A172 (cell line): ENCODE measurements at regions not wholly inside any gene's neighbourhood (a gene's known extent, or its start where the extent isn't known, plus 50 kb on each side); places are given as distances from the start of the nearest gene placed in this dataset.

Experiments
- DNase-seq: peaks from one replicate; pipeline ENCODE4 v3.0.0-alpha.2; 2015; ENCODE audit warnings: low spot score

DNA sequence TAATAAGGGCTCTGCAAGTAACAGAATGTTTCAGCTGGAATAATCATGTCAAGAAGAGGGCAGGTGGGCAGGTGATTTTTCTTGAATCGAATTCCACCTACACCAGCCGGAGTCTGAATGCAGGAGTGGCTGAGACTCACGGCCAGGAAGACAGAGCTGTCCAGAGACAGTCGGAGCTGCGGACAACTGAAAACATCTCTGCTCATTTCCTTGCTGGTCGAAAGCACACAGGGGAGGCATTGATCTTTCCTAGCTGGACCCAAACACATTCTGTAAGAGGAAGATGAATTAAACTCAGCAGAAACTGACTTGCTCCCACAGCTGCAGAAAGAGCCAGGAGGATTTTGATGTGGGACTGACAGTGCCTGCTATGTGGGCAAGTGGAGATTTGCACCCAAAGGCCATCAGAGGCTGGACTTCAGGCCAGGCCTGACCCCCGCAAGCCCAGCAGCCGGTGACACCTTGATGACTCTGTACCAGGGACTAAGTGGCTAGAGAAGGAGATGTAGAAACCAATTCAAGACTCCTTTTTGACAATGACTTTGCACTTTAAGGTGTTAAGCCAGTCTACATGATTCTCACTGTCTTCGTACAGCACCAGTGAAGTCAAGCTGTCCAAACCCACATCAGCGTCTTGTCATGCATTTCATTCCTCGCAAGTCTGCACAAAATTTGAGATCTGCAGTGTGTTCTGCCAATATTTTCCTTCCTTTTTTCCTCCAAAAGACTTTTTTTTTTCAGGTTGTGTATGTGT is 169.4 kb downstream of the TEX36 start:
- DNase-seq: no peak

DNA sequence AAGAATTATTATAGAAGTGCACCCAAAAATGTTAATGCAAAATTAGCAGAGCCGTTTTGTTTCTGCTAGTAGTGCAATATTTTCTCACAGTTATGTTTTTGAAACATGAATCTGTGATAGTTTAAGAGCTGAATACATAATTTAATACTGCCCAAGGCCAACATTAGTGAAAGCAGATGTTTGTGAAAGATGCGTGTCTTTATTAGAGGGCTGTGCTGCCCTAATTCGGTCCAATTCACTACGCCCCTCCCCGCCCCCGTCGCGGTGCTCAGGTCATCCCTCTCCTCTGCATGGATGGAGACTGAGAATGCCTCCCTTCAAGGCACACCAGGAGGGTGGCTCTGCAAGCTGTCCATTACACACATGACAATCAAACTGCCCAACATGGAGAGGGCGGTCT is 172.0 kb downstream of the TEX36 start:
- DNase-seq: no peak

GRCh38 chr10:125505648-125506047 is 177.3 kb downstream of the TEX36 start:
- no peak for DNase-seq

DNA sequence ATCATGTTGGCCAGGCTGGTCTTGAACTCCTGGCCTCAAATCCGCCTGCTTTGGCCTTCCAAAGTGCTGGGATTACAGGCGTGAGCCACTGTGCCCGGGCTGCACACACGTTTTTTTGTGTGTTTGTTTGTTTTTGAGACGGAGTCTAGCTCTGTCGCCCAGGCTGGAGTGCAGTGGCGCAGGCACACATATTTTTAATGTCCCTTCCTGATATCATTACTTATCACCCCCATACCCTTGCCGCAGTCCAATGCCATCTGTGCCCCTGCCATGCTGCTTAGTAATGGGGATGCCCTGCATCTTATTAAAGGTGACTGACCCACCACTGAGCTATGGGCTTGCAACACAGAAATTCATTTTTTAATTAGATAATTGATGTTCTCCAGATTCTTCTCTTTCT is 180.7 kb downstream of the TEX36 start:
- no peak for DNase-seq

DNA sequence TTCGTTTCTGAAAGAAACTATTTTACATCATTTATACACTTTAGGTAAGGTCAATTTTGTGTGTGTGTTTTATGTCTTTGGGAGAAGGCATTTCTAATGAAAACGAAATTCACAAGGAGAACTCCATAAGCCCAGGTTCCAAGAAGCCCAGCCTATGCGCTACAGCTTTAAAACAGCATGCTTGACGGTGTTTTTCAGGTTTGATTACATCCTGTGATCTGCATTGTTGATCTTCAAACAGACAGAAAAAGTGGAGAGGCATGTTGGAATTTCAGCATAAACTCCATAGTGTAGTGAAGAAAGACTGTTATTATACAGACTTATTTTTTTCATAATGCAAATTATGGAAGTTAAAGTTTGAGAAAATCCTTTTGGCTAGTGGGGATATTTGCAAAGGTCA is 187.6 kb downstream of the TEX36 start:
- no peak for DNase-seq

DNA sequence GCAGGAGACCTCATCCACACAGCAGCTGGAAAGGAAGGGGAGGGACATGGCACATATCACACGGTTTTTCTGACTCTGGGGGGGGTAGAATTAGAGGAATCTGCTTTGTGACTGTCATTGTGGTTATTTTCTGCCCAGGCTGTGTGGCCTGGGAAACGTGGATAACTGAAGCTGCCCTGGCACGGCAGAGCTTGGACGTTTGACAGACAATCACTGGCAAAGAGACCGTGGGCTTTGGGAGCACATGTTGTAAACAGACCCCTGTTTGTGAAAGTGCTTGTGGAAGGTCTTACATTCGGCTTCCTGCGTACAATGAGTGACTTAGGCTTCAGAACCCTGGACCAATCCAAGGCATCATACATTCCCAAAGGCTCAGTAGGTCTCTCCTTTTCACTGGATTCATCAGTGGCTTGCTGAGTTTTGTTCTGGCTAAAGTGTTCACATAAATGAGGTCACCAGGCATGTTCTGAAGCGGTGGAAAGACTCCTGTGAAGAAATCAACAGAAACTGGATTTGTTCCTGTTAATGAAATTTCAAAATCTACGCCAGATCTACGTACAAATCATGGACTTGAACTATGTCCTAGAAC is 188.2 kb downstream of the TEX36 start:
- no peak for DNase-seq

- DNase-seq: no peak
Observed at GRCh38 chr10:125491381-125491780, 191.6 kb downstream of the TEX36 start.

GRCh38 chr10:125489731-125490130 is 193.2 kb downstream of the TEX36 start:
- DNase-seq: no peak

DNA sequence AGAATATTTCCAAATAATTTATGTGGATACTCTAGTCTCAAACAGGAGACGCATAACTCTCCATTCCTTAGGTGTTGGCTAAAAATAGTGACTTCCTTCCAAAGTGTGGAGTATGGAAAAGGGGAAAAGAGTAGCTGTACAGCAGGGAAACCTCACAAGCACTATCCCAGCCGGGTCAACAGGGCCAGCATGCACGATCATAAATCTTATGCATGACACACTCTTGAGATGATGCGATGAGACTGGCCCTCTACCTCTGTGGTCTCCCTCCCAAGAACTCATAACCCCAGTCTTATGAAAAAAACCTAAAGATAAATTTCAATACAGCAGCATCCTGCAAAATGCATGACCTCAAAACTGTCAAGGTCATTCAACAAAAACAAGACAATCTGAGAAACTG is 197.3 kb downstream of the TEX36 start:
- DNase-seq: no peak

DNA sequence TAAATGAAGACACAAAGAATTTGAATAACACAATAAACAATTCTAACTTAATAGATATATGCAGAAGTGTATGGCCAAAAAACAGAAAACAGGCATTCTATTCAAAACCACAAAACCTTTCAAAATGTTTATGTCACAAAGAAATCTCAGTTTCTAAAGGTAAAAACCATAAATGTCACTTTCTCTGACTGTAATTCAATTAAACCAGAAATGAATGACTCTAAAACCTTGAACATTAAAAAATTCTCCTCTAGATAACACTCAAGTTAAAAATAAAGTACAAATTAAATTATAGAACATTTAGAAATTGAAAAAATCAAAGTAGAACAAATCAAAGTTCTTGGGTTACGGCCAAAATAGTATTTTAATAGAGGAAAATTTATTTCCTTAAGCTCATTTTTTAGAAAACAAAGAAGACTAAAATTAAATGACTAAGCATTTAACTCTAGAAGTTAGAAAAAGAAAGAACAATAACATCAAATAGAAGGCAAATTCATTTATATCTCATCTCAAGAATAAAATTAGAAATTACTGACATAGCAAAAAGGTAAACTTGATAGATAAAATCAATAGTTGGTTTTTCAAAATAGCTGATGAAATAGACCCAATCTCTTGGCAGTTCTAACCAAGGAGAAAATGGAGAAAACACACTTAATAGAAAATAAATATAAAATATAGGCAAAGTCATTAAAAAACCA is 198.8 kb downstream of the TEX36 start:
- DNase-seq: no peak

DNA sequence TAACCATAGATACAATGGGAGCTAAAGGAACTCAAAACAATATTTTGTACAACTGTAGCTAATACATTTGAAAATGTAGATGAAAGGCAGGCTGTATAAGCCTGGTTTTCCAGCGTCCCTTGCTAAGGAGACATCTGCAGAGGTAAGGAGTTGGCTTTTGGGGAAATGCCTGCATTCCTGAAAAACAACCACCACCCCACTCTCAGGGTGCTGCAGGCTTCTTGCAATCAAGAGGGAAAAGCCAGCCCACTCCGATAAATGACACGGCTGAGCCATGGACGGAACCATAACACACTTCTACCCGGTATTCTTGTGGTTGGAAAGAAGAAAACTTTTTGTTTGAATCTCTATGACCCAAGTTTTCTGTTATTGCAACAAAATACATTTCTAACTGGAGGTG is 200.3 kb downstream of the TEX36 start:
- DNase-seq: no peak

- no peak for DNase-seq
Observed at GRCh38 chr10:125482108-125482507, 200.9 kb downstream of the TEX36 start.

- no peak for DNase-seq
Observed at GRCh38 chr10:125479059-125479458, 203.9 kb downstream of the TEX36 start.

- DNase-seq: no peak
Observed at GRCh38 chr10:125475815-125476214, 207.1 kb downstream of the TEX36 start.

DNA sequence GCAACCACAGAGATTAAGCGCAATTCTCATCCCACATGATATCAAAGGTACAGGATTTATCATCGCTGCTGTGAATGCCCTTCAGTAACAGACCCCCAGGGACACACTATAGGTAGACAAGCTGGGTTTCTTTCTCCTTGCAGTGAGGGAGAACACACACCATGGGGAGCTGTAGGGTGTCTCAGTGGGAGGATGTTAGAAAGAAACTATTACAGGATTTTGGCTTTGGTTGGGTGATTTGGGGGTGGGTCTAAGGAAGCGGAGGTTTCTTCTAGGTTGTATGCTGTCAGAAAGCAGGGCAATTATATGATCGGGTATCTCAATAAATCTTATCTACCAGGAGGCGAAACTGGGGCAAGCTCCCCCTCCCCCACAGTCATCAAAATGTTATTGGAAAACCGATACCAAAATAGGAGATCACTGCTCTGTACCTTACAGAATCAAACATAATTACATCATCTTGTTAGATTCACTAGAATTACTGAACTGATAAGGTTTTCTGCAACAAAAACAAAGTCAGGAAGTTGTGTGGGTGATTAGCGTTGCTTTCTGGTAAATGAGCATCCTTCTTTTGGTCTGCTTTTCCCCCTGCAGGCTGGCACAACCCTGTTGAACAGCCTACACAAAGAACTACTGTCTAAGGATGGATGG is 209.7 kb downstream of the TEX36 start:
- DNase-seq: no peak

DNA sequence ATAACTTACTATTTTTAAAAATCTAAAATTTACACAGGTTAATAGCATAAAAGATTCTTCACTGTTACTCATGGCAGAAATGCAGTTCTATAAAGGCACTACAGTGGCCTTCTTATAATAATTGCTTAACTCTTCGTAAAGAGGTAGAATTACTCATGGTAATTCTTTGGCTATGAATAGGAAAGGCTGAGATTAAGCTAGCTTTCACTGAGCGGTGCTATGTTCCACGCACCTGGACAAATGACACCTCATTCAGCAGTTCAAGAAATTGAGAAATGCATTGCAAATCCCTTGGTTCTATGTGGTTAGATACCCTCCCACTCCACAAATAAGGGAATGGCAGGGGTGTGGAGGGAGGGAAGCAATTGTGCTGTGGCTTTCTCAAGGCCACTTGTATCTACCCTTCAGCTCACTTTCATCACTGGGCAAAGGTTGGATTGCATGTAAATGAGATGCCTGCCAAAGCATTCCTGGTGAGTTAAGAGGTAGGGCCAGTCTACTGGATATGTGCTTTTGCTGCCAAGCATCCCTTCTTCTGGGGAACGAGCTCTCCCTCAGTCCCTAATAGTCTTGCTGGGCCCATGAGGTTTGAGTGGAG is 210.9 kb downstream of the TEX36 start:
- DNase-seq: no peak

DNA sequence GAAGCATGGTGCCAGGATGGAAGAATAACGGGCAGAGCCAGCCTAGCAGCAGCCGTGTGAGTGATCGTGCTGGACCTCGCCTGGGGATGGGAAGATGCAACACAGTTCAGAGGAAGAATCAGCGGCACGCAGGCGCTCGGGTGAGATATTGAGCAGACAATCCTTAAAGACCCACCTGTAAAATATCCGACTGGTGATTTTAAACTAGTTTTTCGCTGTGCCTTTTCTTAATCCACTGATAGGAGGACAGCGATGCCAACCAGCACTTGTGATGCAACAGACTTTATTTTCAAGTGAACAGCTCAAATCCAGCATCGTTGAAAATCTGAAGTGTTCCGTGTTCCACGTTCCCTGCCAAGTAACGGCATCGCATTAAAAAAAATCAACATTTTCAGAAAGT is 214.7 kb downstream of the TEX36 start:
- no peak for DNase-seq

- DNase-seq: no peak
Observed at GRCh38 chr10:125466685-125467084, 216.3 kb downstream of the TEX36 start.

GRCh38 chr10:125462845-125463244 is 220.1 kb downstream of the TEX36 start:
- no peak for DNase-seq

DNA sequence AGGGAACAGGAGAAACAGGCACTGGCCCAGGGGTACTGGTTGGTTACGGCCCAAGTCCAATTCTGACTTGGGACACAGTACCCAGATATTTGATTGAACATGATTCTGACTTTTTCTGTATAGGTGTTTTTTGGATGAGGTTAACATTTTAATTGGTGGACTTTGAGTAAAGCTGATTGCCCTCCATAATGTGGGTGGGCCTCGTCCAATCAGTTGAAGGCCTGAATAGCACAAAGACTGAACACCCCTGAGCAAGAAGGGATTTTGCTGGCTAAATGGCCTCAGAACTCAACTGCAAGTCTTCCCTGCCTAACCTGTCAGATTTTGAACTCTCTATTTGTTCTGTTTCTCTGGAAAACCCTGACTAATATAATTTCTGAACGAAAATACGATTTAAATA is 222.6 kb downstream of the TEX36 start:
- no peak for DNase-seq

DNA sequence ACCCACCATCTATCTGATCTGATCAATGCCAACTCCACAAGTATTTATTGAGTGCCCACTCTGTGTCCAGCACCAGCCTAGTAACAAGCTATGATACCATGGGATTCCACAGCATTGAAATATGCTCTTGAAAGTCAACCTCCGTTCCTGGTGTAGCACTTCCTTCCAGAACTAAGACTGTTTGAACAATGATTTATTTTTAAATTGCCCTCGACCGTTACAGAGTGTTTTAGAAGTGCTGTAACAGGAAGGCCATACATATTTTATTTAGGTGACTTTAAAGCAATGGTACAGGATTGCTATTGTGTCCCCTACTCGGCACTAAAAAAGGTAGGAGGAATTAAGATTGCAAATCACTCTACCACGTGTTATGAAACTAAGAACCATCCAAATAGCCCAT is 225.6 kb downstream of the TEX36 start:
- no peak for DNase-seq

DNA sequence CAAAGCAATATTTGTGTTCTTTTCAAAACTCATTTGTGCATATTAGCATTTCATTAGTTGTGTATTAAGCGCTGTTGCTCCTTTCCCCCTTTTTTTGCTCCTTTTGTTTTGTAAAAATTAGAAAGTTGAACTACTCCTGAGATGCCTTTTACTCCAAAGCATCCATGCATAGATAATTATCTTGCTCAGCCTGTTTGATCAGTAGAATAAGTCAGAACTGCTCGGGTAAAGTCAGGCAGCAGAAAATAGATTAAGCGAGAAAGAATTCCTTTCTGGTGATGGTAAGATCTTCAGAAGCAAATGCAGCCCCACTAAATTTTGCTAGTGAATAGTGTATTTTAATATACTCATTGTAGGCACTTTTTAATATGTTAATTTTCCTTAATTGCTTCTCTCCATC is 227.1 kb downstream of the TEX36 start:
- no peak for DNase-seq
